ENCODE measurements at regions not wholly inside any gene's neighbourhood (a gene's known extent, or its start where the extent isn't known, plus 50 kb on each side); places are given as distances from the start of the nearest gene placed in this dataset.

DNA sequence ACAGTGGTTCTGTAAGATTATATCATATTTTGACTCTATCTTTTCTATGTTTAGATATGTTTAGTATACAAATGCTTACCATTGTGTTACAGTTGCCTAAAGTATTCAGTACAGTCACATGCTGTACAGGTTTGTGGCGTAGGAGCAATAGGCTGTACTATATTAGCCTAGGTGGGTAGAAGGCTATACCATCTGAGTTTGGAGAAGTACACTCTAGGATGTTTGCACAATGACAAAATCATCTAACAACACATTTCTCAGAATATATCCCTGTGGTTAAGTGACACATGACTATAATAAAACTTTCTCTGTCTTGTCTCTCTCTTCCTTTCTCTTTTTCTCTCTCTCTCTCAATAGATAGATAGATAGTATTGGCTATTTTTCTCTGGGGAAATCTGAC, 1053.1 kb downstream of the STIM2 start:
- CTCF ChIA-PET: no interaction called here
- POLR2A ChIA-PET: no interaction called here
- TF ChIP-seq ZNF384 (IDR thresholded peaks at IDR 0.05) (no peak), ELF4 (IDR thresholded peaks at IDR 0.05) (no peak), TARDBP (IDR thresholded peaks at IDR 0.05) (no peak), FOXK2 (IDR thresholded peaks at IDR 0.05) (no peak), L3MBTL2 (conservative IDR thresholded peaks at IDR 0.05) (no peak)

DNA sequence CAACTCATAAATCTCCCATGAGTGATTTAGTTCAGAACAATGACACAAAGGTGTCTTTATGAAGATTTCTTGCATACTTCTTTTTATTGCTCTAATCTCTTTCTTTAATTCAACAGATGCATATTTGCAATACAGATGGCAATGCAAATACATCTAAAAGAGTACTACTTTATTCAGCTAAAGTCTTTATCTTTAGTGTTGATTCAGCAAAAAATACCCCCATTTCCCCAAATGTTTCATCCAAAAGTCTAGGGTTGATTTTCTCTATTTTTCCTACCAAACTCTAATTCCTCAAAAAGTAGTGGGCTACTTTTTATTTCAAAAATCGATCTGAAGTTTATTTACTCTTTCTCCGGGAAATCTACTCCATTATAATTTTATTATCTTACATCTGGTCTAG, 1055.2 kb downstream of the STIM2 start:
- no peak for TF ChIP-seq LEF1 (IDR thresholded peaks at IDR 0.05; ENCODE audit: borderline replicate concordance)
- TF ChIP-seq FOXK2 (IDR thresholded peaks at IDR 0.05): no peak
- no peak for TF ChIP-seq L3MBTL2 (conservative IDR thresholded peaks at IDR 0.05)
- TF ChIP-seq SP1 (IDR thresholded peaks at IDR 0.05): no peak
- no peak for TF ChIP-seq FOXM1 (IDR thresholded peaks at IDR 0.05; ENCODE audit: borderline replicate concordance)
- TF ChIP-seq HDGF (IDR thresholded peaks at IDR 0.05; ENCODE audit: borderline replicate concordance): no peak
- TF ChIP-seq ZNF384 (IDR thresholded peaks at IDR 0.05): no peak
- no peak for TF ChIP-seq CTBP1 (IDR thresholded peaks at IDR 0.05; ENCODE audit: borderline replicate concordance)
- no peak for TF ChIP-seq ARNT (IDR thresholded peaks at IDR 0.05)
- no peak for TF ChIP-seq BHLHE40 (IDR thresholded peaks at IDR 0.05; ENCODE audit: borderline replicate concordance)
- TF ChIP-seq, protein P1, sequence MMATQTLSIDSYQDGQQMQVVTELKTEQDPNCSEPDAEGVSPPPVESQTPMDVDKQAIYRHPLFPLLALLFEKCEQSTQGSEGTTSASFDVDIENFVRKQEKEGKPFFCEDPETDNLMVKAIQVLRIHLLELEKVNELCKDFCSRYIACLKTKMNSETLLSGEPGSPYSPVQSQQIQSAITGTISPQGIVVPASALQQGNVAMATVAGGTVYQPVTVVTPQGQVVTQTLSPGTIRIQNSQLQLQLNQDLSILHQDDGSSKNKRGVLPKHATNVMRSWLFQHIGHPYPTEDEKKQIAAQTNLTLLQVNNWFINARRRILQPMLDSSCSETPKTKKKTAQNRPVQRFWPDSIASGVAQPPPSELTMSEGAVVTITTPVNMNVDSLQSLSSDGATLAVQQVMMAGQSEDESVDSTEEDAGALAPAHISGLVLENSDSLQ (IDR thresholded peaks at IDR 0.05): no peak
- no peak for TF ChIP-seq FOXA1 (IDR thresholded peaks at IDR 0.05)
- no peak for TF ChIP-seq TARDBP (IDR thresholded peaks at IDR 0.05)
- TF ChIP-seq SUZ12 (IDR thresholded peaks at IDR 0.05): no peak
- no peak for TF ChIP-seq ELF4 (IDR thresholded peaks at IDR 0.05)
- no peak for TF ChIP-seq NFRKB (IDR thresholded peaks at IDR 0.05)
- ChIA-PET POLR2A (no interaction called here), CTCF (no interaction called here)
- no peak for DNase-seq (ENCODE audit: extremely low spot score)

More for the DNA sequence above, 1053.1 kb downstream of the STIM2 start:
- no peak for DNase-seq (ENCODE audit: extremely low spot score)

DNA sequence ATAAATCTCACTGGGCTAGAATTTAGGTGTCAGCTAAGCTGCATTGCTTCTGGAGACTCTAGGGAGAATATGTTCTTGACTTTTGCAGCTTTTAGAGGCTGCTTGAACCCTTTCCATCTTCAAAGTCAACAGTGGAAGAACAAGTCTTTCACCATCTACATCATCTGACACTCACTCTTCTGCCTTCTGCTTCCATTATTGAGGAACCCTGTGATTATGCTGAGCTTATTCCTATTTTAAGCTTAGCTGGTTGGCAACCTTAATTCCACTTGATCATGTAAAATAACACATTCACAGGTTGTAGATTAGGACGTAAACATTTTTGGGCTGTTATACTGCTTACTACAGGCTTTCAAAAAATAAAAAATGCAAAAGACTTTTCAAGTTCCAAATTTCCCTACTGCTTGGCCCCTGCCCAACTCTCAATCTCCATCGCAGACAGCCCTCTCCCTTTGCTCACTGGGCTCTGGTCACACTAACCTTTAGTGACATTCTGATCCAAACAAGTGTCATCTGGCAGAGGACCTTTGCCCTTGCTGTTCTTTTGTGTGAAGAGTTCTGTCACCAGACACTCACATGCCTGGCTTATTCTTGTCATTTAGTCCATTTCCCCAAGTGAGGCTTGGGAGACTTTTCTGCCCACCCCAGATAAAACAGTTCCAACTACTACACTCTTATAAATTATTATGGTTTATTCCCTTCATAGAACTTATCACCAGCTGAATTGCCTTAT, 1056.0 kb downstream of the STIM2 start:
- ChIA-PET POLR2A (no interaction called here), CTCF (no interaction called here)
- no peak for DNase-seq (ENCODE audit: extremely low spot score)
- TF ChIP-seq ARNT (IDR thresholded peaks at IDR 0.05): no peak
- TF ChIP-seq LEF1 (IDR thresholded peaks at IDR 0.05; ENCODE audit: borderline replicate concordance): no peak
- TF ChIP-seq L3MBTL2 (conservative IDR thresholded peaks at IDR 0.05): no peak
- no peak for TF ChIP-seq HDGF (IDR thresholded peaks at IDR 0.05; ENCODE audit: borderline replicate concordance)
- no peak for TF ChIP-seq CTBP1 (IDR thresholded peaks at IDR 0.05; ENCODE audit: borderline replicate concordance)

DNA sequence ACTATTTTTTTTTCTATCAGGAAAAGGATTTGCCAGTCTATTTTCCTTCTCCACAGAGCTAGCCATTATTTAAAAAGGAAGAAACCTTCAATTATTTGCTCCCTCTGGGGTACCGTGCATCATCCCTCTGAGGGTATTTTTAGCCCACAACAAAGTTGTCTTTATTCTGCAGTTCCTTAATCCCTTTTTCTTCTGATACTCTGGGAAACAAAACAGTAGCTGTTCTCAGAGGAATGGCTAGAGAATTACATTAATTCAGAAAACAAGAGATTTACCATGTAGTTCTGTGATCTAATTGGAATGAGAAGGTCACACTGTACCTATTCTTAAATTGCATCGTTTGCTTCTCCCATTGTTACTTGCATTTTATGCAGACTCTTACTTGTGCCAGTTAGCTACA, 1056.7 kb downstream of the STIM2 start:
- CTCF ChIA-PET: no interaction called here
- TF ChIP-seq CTBP1 (IDR thresholded peaks at IDR 0.05; ENCODE audit: borderline replicate concordance): no peak
- TF ChIP-seq SP1 (IDR thresholded peaks at IDR 0.05): no peak
- TF ChIP-seq, protein P1 (IDR thresholded peaks at IDR 0.05): no peak
- no peak for TF ChIP-seq ZNF384 (IDR thresholded peaks at IDR 0.05)
- no peak for TF ChIP-seq ARNT (IDR thresholded peaks at IDR 0.05)
- POLR2A ChIA-PET: no interaction called here
- DNase-seq (ENCODE audit: extremely low spot score): no peak

DNA sequence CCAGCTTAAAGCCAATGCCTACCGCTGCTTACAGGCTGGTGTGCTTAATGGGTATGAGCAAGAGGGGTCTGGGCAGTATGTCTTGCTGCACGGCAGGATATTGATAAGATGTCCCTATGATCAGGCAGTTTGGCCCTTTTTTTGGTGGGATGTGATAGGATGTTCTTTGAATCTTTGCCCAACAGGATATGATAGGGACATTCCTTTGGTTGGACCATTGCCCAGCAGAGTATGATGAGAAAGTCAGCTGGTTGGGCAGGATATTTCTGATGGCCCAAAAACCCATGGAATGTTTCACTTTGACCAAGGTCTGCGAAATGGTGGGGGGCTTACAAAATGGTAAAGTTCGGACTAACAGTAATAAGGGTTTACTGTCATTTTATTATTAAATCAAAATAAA, 1060.6 kb downstream of the STIM2 start:
- TF ChIP-seq HDGF (IDR thresholded peaks at IDR 0.05; ENCODE audit: borderline replicate concordance) (no peak), FOXA1 (IDR thresholded peaks at IDR 0.05) (no peak), TARDBP (IDR thresholded peaks at IDR 0.05) (no peak), SUZ12 (IDR thresholded peaks at IDR 0.05) (no peak), ELF4 (IDR thresholded peaks at IDR 0.05) (no peak), ARNT (IDR thresholded peaks at IDR 0.05) (no peak), LEF1 (IDR thresholded peaks at IDR 0.05; ENCODE audit: borderline replicate concordance) (no peak), FOXM1 (IDR thresholded peaks at IDR 0.05; ENCODE audit: borderline replicate concordance) (no peak), NFRKB (IDR thresholded peaks at IDR 0.05) (no peak), BHLHE40 (IDR thresholded peaks at IDR 0.05; ENCODE audit: borderline replicate concordance) (no peak)
- ChIA-PET CTCF (no interaction called here), POLR2A (no interaction called here)
- no peak for DNase-seq (ENCODE audit: extremely low spot score)

DNA sequence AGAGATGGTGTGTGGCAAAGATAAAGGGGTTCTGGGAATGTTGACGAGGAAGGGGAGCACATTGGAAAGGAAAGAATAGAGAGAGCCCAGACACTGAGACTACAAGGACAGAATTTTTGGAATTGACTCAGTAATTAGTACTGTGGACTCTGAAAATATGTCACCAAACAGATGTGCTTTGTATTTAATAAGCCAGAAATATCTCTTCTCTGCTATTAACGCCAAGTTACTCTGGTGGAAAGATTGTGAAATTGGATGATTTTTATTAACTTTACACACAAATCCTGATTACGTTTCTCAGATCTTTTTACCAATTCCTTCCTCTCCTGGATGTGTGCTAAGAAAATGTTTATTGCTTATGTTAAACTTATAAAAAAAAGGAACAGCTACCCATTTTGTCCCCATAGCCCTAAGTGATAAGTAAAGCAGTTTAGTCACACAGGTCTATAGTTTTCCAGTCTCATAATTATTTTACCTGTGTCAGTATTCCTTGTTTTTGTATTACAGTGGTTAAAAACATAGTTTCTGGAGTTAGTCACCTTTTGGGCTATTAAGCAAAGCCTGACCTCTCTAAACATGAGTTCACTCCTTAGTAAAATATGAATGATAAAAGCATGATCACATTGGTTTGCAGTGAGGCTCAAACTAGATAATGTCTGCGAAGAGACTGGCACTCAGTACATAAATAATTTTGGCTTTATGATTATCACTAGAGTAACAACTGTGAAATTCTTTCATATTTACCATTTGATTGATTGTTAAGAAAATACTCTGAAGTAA, 1068.3 kb downstream of the STIM2 start:
- TF ChIP-seq FOXA1 (IDR thresholded peaks at IDR 0.05): no peak
- TF ChIP-seq HDGF (IDR thresholded peaks at IDR 0.05; ENCODE audit: borderline replicate concordance): no peak
- CTCF ChIA-PET: no interaction called here
- no peak for DNase-seq (ENCODE audit: extremely low spot score)
- POLR2A ChIA-PET: no interaction called here

DNA sequence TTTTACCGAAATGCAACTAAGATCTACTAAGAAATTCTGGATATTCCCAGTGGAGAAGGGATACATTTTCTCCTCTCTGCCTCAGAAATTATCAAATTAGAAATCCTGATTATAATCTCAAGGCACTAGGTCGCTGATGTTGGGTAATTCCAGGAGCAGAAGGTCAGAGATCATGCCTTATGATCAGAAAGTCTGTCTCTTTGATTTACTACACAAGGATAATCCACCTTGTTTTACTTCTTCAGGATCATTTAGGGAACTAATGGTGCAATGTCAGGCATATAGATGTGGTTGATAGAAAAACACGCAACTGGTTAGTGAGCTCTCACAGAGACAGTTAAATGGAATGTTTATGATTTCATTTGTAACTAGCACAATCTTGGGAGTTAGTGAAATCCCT, 1069.7 kb downstream of the STIM2 start:
- no peak for DNase-seq (ENCODE audit: extremely low spot score)
- TF ChIP-seq FOXK2 (IDR thresholded peaks at IDR 0.05): no peak
- ChIA-PET POLR2A (no interaction called here), CTCF (no interaction called here)

DNA sequence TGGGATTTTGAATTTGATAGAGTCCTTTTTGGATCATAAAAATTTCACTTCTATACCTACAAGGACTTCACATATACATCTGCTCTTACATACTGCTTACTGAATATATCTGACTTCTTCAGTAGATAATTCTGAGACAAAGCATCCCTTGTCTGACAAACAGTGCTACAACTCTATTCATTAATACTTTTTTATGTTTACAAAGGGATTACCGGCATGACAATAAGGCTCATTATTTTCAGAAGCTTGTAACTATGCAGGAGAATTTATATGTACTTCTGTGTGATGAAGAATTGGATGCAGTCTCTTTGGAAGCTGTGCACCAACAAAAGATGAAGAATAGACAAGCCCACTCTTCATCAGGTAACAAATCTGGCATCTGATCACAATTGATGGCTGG, 1070.3 kb downstream of the STIM2 start:
- ChIA-PET CTCF (no interaction called here), POLR2A (no interaction called here)
- DNase-seq (ENCODE audit: extremely low spot score): no peak
- TF ChIP-seq BHLHE40 (IDR thresholded peaks at IDR 0.05; ENCODE audit: borderline replicate concordance): no peak
- no peak for TF ChIP-seq FOXM1 (IDR thresholded peaks at IDR 0.05; ENCODE audit: borderline replicate concordance)
- TF ChIP-seq CTBP1 (IDR thresholded peaks at IDR 0.05; ENCODE audit: borderline replicate concordance): no peak
- TF ChIP-seq ARNT (IDR thresholded peaks at IDR 0.05): no peak
- no peak for TF ChIP-seq FOXK2 (IDR thresholded peaks at IDR 0.05)
- TF ChIP-seq ELF4 (IDR thresholded peaks at IDR 0.05): no peak
- no peak for TF ChIP-seq HDGF (IDR thresholded peaks at IDR 0.05; ENCODE audit: borderline replicate concordance)
- no peak for TF ChIP-seq SP1 (IDR thresholded peaks at IDR 0.05)
- TF ChIP-seq ZNF384 (IDR thresholded peaks at IDR 0.05): no peak
- TF ChIP-seq LEF1 (IDR thresholded peaks at IDR 0.05; ENCODE audit: borderline replicate concordance): no peak
- no peak for TF ChIP-seq FOXA1 (IDR thresholded peaks at IDR 0.05)
- TF ChIP-seq, protein P1 (IDR thresholded peaks at IDR 0.05): no peak
- TF ChIP-seq TARDBP (IDR thresholded peaks at IDR 0.05): no peak

Measured in HEK293T (cell line).